GM19395 (cell line): ENCODE measurements at regions not wholly inside any gene's neighbourhood (a gene's known extent, or its start where the extent isn't known, plus 50 kb on each side); places are given as distances from the start of the nearest gene placed in this dataset.
A peak's percentile ranks its signal among the peaks of the same experiment; 100 is the strongest.

ENCODE experiments used
- ATAC-seq: cut with Tn5 transposase; IDR thresholded peaks from one replicate; pipeline ENCODE4 v1.9.1; 2021; ENCODE audit warnings: mild to moderate bottlenecking, moderate library complexity; ENCODE audit not compliant: unreplicated experiment

- peak; percentile 77 for ATAC-seq
Measured at GRCh38 chr11:36724742-36725385, 126.8 kb upstream of the RAG2 start.

- ATAC-seq = no peak
Measured at GRCh38 chr11:36722421-36722820, 124.4 kb upstream of the RAG2 start.

- no peak for ATAC-seq
Measured at GRCh38 chr11:36719358-36720107, 121.5 kb upstream of the RAG2 start.

- no peak for ATAC-seq
Measured at GRCh38 chr11:36718451-36718850, 120.4 kb upstream of the RAG2 start.

- ATAC-seq = no peak
Measured at GRCh38 chr11:36713715-36714114, 115.7 kb upstream of the RAG2 start.

GRCh38 chr11:36711104-36711825 is 113.2 kb upstream of the RAG2 start:
- ATAC-seq = peak; percentile 62
